Stimulated activated CD8-positive, alpha-beta memory T cell treated with anti-CD3 and anti-CD28 coated beads, Interleukin-7, amount 100 ng/mL, for 1 hour (primary cell): ENCODE measurements at regions not wholly inside any gene's neighbourhood (a gene's known extent, or its start where the extent isn't known, plus 50 kb on each side); places are given as distances from the start of the nearest gene placed in this dataset.

ENCODE experiments used
- DNase-seq, 2 donors: peaks; one replicate each; pipeline ENCODE4 v3.0.0-alpha.2; 2020; ENCODE audit warnings: low read depth in 2 of 2

GRCh38 chr1:14301704-14302024 lies 296.8 kb upstream of the KAZN start:
- no peak for DNase-seq

- no peak for DNase-seq
These were observed 296.5 kb upstream of the KAZN start for GRCh38 chr1:14302025-14302424.

DNA sequence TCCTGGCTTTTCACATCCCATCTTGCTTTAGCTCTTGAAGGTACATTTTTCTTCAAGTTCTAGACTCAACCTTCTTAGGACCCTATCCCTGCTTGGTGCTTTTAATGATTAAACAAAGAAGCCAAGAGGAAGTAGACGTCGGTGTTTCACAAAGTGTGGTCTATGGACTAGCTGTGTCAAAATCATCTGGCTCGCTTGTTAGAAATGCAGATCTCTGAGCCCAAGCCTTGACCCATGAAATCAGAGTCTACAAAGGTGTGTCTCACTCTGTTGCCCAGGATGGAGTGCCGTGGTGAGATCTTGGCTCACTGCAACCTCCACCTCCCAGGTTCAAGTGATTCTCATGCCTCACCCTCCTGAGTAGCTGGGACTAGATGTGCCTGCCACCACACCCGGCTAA lies 295.5 kb upstream of the KAZN start:
- no peak for DNase-seq

DNA sequence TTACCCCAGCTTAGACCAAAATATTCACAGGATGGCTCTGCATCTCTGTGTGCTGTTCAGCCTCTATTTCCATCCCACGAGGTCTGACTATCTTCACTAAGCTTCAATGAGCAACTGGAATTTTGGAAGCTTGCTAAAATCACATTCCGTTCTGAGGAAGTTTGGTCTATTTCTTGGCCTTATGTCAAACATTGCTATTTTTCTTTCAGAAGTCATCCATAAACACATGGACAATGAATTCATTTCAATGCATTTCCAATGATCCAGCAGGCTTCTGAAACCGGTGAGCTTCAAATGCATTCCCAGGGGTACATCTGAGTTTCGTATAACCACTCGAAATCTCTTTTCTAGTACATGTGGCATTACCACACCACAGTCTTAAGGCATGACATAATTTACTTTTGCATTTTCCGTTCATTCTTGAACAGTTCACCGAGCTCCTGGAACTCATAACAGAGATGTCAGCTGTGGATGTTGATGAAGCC lies 294.1 kb upstream of the KAZN start:
- DNase-seq: no peak

GRCh38 chr1:14308460-14308859 lies 290.0 kb upstream of the KAZN start:
- no peak for DNase-seq

GRCh38 chr1:14309984-14310383 lies 288.5 kb upstream of the KAZN start:
- no peak for DNase-seq

DNA sequence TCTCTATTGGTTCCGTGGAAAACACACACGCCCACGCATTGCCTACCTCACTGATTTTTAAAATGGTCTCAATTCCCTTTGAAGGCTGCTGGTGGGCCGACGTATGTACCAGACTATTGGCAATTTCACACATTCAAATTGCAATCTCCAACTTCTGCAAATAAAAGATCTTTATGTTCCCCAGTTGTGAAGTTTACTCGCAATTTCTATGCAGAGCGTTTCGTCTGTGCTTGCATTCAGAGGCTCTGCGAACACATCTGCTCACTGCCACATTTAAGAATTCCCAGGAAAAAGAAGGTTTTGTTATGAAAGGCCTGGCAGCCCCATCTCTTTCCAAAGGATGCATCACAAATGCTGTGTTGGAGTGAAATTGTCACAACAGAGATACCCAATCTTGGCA lies 288.0 kb upstream of the KAZN start:
- no peak for DNase-seq

GRCh38 chr1:14313731-14314431 lies 284.6 kb upstream of the KAZN start:
- DNase-seq: no peak

DNA sequence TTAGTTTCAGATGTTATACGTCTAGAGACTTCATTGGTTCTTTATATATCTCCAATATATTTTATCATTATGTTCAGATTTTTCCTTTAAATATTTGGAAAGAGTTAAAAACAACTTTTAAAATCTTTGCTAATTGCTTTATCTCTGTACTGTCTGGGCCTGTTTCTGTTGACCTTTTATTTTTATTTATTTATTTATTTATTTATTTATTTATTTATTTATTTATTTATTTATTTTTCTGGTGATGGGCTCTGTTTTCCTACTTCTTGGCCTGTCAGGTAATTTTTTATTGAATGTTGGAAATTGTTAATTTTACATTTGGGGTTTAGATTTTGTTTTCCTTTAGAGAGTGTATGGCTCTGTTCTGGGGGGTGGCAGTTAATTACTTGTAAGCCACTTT lies 279.7 kb upstream of the KAZN start:
- DNase-seq: no peak

- no peak for DNase-seq
These were observed 278.0 kb upstream of the KAZN start for GRCh38 chr1:14320518-14320917.

GRCh38 chr1:14320986-14321385 lies 277.5 kb upstream of the KAZN start:
- DNase-seq: no peak

GRCh38 chr1:14321422-14321821 lies 277.1 kb upstream of the KAZN start:
- no peak for DNase-seq

GRCh38 chr1:14323568-14324247 lies 274.8 kb upstream of the KAZN start:
- no peak for DNase-seq

GRCh38 chr1:14324248-14324630 lies 274.2 kb upstream of the KAZN start:
- no peak for DNase-seq

DNA sequence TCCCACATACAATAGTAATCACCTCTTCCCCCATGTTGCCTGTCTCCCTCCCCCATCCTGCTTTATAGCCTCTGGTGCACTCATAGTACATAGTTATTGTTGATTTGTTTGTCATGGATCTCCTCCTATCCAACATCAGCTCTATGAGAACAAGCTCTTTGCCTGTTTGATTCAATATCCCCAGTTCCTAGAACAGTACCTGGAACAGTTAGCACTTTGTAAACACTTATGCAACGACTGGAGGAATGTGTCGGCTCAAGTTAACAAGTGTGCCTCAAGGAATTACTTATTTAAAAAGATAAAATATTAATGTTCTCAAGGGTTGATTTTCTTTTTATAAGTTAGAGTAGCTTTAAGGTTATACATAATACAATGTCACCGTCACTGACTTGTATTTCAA lies 271.6 kb upstream of the KAZN start:
- no peak for DNase-seq

- DNase-seq: no peak
These were observed 269.8 kb upstream of the KAZN start for GRCh38 chr1:14328685-14329084.

DNA sequence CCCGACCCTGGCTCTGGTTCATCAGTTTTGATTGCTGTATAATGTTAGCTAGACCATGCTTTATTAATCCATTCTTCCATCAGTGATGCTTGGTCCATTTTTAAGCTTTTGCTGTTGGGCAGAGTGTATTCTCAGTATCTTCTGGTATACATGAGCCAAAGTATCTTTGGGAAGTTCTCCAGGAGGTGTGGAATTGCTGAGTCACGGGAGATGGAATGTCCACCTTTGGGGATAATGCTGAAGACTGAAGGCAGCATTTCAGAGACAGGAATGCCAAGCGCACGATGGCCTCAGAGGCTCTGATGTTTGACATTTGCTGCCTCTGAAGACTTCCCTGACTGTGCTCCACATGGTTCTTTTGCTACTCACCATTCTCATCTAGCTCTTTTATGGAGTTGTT lies 266.3 kb upstream of the KAZN start:
- no peak for DNase-seq

- DNase-seq: no peak
These were observed 263.9 kb upstream of the KAZN start for GRCh38 chr1:14334336-14335176.

DNA sequence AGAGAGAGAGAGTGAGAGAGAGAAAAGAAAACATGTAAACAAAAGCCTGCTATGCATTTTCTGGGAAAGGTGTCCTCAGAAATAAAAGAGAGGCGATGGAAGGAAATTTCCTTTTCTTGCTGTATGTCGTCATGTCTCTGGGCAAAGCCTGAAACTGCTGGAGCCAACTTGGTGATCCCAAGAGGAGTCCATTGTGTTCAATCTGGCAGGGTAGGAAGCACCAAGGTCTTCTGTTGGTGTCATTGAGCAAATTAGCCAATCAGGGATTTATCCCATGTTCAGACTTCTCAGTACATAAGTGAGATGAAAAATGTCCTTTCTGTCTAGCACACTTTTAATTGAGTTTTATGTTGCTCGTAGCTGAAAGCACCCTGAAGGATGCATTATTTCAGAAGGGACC lies 260.0 kb upstream of the KAZN start:
- DNase-seq: no peak

DNA sequence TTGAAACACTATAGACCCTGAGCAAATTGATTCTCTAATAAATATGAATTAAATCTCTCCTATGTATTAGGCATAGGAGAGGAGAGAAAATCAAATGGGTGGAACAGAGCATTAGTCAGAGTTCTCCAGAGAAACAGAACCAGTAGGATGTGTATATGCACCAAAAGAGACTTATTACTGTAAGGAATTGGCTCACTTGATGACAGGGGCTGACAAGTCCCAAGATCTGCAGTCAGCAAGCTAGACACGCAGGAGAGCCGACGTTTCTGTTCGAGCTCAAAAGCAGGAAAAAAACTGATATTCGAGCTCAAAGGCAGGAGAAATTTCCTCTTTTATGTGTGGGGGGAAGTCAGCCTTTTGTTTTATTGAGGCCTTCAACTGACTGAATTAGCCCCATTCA lies 259.2 kb upstream of the KAZN start:
- DNase-seq: no peak

- DNase-seq: no peak
These were observed 258.3 kb upstream of the KAZN start for GRCh38 chr1:14340002-14340785.

DNA sequence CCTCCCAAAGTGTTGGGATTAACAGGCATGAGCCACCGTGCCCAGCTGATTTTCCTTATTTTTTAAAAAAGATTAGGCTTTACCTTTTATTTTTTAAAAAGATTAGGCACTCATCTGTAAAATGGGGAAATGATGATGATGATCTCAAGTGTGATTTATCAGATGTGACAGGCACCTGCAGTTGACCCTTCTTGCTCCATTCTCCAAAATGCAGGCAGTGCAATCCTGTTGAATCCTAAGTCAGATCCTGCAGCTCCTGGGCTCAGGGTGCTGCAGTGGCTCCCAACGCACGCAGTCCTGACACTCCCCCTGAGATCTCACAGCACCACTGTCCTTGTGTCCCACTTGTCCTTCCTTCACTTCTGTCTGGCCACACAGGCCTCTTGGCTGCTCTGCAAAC lies 257.3 kb upstream of the KAZN start:
- no peak for DNase-seq
